HG03280 (cell line): ENCODE measurements at regions not wholly inside any gene's neighbourhood (a gene's known extent, or its start where the extent isn't known, plus 50 kb on each side); places are given as distances from the start of the nearest gene placed in this dataset.

Experiments
- ATAC-seq: cut with Tn5 transposase; IDR thresholded peaks from one replicate; pipeline ENCODE4 v1.9.1; 2021; ENCODE audit warnings: mild to moderate bottlenecking, moderate library complexity; ENCODE audit not compliant: unreplicated experiment

DNA sequence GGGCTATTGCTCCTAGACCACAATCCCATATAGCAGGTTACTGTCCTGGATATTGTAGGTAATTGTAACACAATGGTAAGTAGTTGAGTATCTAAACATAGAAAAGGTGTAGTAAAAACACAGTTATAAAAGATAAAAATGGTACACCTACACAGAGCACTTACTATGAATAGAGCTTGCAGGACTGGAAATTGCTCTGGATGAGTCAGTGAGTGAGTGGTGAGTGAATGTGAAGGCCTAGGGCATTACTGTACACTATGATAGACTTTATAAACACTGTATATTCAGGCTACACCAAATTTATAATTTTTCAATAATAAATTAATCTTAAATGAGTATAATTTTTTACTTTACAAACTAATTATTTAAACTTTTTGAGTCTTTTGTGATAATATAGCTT, 425.7 kb downstream of the PABPC4L start:
- ATAC-seq: no peak

DNA sequence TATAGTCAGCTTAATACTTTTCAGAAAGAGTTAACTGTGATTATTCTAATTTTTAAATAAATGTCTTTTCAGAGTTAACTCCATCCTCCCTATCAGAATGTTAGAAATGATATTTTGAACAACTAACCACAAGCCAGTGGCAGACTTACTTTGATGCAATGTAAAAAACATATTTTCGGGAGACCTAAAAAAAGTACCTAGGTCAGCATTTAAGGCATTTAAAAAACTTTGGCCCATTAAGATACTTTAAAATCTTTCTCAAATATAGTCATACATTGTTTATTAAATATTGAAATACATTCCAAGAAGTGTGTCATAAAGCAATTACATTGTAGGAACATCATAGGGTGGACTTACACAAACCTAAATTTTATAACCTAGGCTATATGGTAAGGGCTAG, 426.1 kb downstream of the PABPC4L start:
- no peak for ATAC-seq

DNA sequence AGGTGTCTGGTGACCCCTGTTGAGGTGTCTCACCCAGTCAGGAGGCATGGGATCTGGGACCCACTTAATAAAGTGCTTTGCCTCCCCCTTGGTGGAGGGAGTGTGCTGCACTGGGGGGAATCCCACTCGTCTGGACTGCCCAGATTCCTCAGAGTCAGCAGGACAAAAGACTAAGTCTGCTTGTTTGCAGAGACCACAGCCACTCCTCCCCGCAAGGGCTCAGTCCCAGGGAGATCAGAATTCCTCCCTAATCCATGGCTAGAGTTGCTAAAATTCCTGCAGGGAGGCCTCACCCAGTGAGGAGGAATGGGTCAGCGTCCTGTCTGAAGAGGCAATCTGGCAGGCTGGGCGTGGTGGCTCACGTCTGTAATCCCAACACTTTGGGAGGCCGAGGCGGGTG, 442.2 kb downstream of the PABPC4L start:
- no peak for ATAC-seq

DNA sequence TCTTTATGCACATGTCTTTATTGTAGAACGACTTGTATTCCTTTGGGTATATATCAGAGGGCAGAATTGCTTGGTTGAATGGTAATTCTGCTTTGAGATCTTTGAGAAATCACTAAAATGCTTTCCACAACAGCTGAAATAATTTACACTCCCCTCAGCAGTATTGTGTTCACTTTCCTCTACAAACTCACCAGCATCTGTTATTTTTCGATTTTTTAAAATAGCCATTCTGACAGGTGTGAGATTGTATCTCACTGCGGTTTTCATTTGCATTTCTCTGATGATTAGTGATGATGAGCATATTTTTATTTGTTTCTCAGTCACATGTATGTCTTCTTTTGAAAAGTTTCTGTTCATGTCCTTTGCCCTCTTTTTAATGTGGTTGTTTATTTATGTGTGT, 459.8 kb downstream of the PABPC4L start:
- ATAC-seq: no peak

DNA sequence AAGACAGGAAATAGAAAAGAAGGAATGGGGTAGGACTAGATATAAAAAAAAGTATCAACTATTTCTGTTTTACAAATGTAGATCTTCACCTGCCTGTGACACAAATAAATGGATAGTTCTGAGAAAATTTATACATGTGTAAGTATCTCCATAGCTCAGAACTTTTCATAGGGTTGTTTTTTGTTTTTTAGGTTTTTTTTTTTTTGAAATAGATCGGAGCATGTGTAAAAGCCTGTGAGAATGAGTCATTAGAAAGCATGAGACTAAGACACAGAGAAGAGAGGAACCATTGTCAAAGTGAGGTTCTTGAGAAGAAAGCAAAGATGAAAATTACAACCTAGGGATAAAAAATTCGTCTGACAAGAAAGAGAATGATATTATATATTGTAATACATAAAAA, 481.6 kb downstream of the PABPC4L start:
- ATAC-seq: no peak

DNA sequence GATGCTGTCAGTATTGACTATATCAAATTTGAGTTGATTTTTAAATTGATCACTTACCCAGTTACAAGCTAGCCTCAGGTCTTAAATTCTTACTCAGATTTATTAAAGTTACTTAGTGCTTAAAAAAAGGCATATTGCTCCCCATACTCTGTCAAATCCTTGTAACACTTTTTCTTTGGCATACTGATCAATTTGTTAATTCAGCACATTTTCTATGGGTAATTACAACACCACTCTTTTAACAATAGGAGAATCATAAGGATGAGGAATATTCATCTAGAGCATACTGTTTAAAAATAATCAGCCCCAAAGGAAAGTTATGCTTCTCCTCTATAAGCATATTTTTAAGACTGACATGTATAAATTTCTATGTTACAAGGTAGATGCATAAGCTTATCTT, 482.5 kb downstream of the PABPC4L start:
- no peak for ATAC-seq

DNA sequence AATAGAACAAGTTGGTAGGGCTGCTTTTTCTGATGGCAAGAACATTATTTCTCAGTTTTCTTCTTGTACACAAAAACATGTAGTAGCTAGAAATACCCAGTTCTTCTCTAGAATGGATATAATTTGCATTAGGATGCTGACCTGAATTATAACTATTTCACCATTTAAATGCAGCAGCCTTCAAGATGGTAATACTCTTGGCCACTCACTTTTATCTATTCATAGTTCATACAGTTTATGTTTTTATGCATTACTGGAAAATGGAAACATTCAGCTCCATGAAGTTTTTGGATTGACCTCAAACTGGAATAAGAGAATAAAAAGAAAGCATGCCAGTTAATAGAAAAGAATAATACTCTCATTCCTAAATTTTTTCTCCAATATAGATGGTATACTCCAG, 487.4 kb downstream of the PABPC4L start:
- ATAC-seq: no peak

DNA sequence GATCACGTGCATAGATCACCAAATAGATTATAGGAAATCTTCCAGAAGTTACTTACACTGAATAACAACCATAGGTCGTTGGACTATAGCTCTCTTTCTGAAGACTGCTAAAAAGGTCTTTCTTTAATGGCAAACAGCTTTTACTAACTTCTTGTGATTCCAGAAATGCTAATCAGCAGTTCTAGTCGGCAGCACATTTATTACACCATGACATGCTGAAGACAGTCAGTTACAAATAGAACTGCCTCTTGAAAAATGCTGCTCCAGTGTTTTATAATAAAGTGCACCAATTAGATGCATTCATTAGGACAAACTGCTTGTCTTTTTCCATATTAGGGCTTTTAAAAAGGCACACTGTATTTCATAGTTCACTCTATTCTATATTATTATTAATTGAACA, 488.2 kb downstream of the PABPC4L start:
- ATAC-seq: no peak

DNA sequence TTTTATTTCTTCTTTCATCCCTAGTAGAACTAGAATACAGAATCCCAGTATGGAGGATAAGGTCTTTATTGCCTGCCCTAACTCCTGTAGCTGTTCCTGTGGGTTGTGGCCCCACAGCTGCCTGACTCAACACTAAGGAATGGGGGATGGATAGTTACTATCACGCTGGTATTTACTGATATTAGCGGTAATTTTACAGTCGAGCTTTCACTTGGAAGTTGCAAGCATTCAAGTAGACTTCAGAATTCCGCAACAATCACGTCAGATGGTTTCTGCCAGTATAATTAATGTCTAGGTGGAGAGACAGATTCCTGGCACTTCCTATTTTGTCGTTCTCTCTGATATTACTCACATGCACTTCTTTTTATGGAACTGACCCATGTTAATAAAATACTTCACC, 489.8 kb downstream of the PABPC4L start:
- no peak for ATAC-seq

DNA sequence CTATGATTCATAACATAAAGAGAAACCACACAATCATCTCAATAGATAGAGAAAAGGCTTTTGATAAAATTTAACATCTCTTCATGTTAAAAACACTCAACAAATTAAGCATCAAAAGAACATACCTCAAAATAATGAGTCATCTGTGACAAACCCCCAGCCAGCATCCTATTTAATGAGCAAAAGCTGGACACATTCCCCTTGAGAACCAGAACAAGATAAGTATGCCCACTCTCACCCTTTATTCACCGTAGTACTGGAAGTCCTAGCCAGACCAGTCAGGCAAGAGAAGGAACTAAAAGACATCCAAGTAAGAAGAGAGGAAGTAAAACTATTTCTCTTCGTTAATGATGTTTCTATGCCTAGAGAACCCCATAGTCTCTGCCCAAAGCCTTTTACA, 507.2 kb downstream of the PABPC4L start:
- ATAC-seq: no peak

DNA sequence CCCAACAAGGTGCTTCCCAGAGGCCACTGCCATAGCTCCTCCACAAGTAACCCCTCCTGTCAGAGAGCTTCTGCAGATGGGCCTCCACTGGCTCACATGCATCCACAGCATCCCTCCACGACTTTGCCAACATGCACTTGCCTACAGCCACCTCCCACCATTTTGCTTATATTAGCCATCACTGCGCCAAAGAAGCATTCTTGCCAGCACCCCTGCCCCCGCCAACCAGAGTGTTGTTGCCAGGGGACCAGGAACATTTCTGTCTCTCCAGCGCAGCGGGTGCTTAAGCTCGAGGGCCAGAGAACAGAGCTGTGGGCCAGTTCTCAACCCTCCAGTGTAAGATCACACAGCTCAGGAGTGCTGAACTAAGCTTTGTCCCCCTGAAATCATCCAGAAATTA, 517.6 kb downstream of the PABPC4L start:
- ATAC-seq: no peak

DNA sequence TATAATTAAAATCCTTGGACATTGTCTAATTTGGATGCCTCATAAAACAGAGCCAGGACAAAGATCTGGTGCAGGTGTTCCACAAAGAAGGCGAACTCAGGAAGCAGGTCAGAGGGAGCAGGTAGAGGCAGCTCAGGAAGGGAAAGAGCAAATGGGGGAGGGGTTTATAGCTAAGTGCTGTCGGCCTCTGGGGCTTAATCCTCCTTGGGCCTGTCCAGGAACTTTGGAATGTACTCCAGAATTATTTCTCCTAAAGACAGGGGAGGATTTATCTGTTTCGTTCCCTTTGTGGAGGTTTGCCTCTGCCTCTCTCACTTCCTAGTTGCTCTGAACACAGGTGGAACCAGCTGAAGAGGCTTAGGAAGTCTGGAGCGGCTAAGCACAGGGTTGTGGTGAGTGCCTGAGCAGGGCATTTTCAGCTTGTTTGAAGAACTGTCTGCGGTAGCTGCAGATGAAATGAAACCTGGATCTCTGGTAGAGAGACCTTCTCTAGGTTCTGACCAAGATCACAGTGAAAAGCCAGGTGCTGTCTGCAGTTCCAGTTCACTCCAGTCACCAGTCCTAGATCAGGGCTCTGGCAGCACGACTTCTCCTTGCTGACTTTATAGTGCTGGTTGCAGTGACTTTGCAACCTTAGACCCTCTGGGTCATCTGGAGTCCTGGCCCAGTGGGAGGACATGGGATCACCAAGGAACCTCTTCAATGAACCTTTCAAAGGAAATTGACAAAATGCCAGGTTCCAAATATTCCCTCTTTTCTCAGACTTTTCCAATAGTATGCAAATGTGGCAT, 519.2 kb downstream of the PCDH10 start:
- ATAC-seq: no peak

DNA sequence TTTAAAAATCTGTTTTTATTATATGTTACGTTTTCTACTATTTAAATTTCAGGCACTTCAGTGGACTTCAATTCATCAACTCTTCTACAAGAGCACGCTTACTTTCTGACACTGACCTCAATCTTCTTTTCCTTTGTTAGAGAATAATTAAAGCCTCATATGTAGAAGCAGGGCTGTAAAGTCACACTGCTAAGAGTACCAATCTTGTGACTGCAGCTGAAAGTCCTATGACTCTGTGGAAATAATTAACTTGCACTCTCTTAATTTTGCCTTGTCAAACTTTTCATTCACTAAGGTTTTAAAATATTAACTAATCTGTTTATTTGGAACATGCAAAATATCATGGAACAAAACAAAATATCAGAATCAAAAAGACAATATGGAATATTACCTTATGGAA, 498.1 kb downstream of the PCDH10 start:
- ATAC-seq: no peak

DNA sequence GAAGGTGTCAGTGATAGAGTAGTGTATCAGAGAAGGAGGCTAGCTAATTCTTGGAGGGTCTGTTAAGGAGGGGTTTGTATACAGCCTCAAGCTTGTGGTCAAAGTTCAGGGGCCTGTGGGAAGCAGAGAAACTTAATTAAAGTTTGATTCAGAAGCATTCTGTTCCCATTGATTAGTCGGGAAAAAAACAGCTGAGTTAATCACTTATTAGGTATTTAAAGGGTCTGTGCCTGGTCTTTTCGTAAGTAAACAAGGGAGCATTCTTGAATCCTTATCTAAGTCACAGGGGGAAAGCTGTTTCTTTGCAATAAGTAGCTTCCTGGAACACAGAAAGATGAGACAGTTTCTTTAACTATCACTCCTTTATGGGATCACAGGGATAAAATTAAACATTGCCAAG, 492.1 kb downstream of the PCDH10 start:
- ATAC-seq: no peak

DNA sequence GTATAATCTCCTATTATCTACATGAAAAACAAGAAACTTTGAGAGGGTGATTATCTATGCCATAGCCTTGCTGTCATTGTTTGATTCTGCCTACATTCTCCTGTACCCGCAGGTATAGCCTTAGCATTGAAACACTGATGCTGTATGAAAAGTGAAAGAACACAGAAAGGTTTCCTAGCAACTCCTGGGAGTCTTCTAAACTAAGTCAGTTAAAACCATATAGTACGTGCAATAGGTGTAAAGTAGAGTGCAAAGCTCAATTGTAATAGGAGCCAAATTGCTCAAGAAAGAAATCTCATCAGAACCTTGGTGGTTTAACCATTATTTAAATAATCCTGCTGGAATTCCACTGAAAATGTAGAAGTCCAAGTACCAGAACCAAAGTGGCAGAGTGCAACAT, 489.7 kb downstream of the PCDH10 start:
- ATAC-seq: no peak

DNA sequence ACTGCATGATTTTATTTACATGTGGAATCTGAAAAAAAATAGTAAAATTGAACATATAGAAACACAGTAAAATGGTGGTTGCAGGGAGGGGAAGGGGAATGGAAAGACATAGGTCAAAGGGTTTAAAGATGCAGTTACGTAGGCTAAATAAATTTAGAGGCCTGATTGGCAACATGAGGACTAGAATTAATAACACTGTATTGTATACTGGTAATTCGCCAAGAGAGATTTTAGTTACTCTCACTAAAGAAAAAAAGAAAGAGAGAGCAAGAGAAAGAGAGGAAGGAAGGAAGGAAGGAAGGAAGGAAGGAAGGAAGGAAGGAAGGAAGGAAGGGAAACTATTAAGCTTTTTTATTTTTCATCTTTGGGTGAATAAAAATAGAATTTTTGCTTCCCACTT, 488.1 kb downstream of the PCDH10 start:
- ATAC-seq: no peak

DNA sequence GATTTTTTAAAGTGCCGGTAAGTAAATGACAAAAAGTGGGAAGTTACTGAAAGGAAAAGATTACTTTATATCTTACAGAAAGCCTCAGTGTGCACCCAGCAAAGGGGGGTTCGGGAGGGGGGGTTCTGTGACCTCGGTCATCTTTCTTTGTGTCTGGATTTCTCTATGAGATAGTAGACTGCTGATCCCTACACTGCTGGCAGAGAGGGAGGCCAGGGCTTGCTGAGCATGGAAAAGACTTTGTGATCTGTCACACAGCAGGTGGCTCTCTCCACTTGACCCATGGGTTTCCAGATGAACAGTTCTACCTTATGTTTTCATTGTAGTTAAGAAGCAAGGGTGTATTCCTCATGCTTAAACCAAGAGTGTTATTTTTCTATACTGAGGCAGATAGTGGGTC, 475.6 kb downstream of the PCDH10 start:
- no peak for ATAC-seq

DNA sequence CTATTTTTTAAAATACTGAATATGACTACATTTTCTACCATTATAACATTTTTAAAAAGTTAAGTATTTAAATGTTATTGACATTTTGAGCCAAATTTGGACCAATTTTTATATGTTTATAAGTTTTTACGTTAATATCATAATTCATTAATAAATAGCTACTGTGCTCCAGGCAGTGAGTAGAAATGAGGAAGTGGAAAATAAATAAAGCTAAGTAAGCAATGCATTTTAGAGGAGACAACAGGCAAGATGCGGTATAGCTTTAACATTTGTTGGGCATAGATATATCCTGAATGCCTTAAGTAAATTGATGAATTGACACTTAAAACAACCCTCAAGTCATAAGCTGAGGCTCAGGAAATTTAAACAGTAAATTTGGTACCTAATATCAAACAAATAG, 474.8 kb downstream of the PCDH10 start:
- no peak for ATAC-seq

DNA sequence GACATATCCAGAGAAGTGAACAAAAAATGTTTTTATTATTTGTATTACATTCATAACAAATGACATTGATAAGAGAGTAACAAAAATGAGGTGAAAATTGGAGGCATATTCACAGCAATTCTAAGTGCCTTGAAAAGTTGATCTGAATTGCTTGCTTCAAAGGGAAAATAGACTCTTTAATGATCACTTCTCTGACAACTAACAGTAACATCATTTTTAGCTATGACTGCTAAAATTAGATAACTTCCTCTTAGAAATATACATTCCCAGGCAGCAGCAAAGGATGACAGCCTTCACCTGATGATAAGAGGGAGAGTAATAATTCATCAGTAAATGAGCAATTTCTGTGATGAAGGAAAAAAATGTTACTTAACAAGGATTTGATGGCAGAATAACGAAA, 472.5 kb downstream of the PCDH10 start:
- ATAC-seq: no peak

DNA sequence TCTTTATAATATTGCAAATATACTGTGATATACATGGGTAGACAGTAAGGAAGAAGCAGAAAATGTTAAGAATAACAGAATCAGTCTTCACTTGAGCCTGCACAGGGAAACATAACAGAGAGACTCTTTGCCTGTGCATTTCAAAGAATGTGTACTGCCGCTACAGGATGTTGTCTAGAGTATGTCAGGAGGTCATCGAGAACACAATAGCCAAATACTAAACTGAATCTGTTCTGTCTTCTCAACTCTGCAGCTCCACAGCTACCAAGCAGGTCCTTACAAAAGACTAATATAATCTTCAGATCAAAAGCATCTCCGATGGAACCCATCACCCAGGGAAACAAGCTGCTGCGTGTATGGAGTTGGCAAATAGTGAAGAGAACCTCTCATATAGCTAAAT, 471.5 kb downstream of the PCDH10 start:
- ATAC-seq: no peak

DNA sequence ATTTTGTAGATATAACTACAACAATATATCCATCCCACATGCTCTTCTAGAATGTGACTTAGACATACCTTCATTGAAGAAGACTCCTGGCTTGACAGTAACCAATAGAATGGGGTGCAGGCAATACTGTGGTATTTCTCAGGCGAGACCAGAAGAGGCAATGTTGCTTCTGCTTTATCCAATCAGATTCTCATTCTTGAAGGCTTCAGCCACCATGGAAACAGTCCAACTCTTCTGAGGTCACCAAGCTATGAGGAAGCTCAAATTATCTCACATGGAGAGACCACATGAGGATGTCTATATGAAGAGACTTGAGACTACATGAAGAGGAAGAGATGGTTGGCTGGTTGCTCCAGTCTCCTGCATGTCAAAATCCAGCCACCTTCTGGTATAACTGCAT, 469.9 kb downstream of the PCDH10 start:
- no peak for ATAC-seq

DNA sequence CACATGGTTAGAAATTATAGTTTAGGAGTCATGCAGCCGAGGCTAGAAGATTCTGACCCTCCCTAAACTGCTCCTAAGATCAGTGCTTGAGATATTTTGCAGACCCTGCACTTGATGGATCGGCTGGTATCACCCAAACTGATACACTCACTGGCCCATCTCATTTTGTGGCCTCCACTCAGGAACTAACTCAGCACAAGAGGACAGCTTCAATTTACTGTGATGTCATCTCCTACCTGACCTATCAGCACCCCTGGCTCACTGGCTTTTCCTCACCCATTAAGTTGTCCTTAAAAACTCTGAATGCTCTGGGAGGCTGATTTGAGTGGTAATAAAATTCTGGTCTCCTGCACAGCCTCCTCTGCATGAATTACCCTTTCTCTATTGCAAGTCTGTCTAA, 450.9 kb downstream of the PCDH10 start:
- no peak for ATAC-seq

DNA sequence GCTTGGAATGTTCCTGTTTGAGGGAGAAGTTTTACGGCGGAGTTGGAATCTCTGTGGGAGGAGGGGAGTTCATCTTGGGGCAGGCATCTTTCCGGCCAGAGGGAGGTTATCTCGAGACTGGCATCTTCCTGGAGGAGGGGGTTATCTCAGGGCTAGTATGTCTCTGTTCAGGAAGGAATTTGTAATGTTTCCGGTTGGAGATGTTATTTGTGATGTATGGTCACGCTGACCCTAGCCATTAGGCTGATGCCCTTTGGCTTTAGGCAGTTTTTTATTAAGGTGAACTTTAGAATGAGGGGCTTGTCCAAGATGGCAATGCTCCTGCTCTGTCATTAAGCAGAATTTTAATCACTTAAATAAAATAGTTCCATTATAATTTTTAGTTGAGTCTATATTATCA, 449.7 kb downstream of the PCDH10 start:
- ATAC-seq: no peak
